GDM1 (cell line): ENCODE measurements at regions not wholly inside any gene's neighbourhood (a gene's known extent, or its start where the extent isn't known, plus 50 kb on each side); places are given as distances from the start of the nearest gene placed in this dataset.

Experiments used
- DNase-seq: peaks from one replicate; lab custom pipeline; 2025; lab: John Stamatoyannopoulos, UW

GRCh38 chr2:59985923-59986322 is 567.5 kb downstream of the BCL11A start:
- DNase-seq: no peak

GRCh38 chr2:59974051-59974766 is 579.2 kb downstream of the BCL11A start:
- no peak for DNase-seq

DNA sequence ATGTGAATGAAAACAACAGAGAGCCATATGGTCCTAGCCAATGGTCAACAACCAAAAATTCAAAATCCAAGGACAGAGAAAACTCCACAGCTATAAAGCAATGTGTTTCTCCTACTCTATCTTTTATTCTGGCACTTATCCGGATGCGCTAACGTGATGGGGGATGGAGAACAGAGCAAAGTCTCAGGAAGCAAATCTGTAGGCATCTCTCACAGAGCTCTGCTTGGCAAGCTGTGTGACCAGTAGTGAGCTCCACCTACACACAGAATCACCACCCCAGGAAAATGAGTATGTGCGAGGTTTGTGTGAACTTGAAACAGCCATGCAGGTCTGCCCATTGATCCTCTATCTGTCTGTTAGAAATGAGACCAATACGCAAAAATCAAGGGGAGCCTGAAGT is 584.3 kb downstream of the BCL11A start:
- DNase-seq: no peak

- DNase-seq: no peak
Observed at GRCh38 chr2:59968441-59968840, 585.0 kb downstream of the BCL11A start.

GRCh38 chr2:59967691-59968090 is 585.8 kb downstream of the BCL11A start:
- DNase-seq: no peak

- no peak for DNase-seq
Observed at GRCh38 chr2:59963157-59963556, 590.3 kb downstream of the BCL11A start.

GRCh38 chr2:59961746-59962145 is 591.7 kb downstream of the BCL11A start:
- DNase-seq: no peak

DNA sequence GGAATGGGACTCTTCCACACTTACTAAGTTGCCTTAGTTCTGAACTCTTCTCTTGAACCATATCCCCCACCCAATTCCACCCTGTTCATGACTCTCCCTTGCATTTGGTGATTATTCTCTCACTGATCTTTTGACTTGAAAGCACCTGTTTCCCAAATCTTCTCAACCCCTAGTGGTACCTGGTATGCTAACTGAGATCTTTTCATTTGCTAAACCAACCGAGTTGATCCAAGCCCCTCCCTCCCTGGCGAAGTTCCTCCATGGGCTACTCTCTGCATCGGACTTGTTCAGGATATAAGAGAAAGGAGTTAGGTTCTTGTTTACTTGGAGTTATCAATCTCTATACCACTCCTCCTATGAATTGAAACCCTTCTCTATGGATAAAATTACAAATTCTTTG is 593.5 kb downstream of the BCL11A start:
- DNase-seq: no peak

DNA sequence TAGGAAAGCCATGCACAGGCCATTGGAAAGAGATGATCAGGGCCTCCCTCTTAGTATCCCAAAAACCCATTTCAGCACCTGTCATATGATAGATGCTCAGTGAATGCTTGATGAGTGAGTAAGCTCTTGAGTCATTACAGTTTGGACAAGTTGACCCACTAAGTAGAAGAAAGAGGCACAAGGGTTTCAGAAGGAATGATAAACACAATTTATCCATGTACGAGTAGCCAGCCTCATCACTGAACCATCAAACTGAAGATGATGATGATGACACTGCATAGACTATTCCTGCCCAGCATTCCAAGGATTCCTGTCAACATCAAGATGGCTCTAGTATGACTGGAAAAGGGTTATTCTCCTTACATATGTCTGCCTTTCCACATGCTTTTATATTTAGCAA is 596.0 kb downstream of the BCL11A start:
- no peak for DNase-seq

DNA sequence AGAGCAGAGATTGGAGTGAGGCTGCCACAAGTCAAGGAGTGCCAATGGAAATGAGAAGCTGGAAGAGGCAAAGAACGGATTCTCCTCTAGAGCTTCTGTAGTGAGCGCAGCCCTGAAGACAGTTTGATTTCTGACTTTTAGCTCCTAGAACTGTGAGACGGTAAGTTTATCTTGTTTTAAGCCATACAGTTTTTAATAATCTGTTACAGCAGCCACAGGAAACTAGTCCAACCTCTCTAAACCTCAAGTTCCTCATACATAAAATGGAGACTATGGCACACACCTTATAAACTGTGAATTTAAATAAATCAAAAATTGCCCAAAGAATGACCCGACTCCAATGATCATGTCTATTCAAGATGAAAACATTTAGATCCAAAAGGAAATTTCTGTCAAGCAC is 596.5 kb downstream of the BCL11A start:
- no peak for DNase-seq

DNA sequence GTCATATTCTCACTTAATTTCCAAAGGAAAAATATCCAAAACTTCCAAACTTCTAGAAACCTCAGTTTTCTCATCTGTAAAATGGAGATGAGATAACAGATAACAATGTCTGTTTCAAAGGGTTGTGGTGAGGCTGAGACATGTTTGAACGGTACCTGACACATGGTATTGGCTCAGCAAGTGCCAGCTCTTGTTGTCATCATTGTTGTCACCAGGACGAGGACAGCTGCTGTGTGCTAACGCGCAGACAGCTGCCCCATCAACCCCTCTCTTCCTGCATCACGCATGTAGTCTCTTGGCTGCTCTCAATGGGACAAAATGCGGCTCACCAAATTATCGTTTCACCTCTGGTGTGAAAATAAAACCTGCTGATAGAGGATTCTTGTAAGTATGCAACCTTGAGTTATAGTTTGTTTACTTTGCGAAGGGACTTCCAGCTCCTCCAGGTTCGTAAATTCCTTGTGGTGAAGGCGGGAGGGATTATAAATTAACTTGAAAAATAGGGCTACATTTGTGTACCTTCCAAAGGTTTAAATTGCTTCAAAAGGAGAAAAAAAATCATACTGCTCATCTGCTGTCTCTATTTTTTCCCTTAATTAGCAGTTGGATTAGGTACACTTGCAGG is 605.4 kb downstream of the BCL11A start:
- no peak for DNase-seq

DNA sequence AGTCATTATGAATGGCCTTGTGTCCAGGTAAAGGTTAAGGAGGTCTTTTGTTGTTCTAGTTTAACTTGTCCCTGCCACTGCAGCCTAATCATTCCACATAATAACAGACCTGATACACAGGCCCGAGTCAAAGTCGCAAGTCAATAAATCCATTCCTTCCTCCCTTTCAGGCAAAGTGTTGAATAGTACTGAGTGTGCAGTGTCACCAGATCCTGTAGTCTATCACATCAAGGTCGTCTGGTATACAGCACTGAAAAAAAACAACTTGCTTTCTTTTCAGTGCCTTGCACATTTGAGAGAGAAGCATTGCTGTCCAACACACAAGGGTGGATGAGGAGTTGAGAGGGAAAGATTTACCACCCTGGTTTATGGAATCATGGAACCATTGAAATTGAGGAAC is 606.2 kb downstream of the BCL11A start:
- DNase-seq: no peak

GRCh38 chr2:59939236-59939635 is 614.2 kb downstream of the BCL11A start:
- no peak for DNase-seq

DNA sequence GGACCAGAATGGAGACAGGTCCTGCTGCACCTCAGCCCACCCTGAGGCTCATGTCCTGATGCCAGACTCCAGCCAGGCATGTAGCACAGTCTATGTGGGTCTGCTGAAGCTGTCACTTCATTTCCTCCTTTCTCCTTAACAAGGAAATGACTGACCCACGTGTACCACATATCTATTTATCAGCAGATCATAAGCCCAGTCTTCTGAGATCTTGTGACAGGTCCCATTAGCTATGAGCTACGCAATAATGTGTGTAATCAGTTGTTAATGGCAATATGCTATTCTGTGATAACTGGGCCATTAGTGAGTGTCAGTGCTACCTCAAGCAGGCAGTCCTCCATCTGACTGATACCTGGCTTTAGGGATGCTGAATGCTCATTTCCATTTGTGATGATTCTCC is 615.3 kb downstream of the BCL11A start:
- no peak for DNase-seq

DNA sequence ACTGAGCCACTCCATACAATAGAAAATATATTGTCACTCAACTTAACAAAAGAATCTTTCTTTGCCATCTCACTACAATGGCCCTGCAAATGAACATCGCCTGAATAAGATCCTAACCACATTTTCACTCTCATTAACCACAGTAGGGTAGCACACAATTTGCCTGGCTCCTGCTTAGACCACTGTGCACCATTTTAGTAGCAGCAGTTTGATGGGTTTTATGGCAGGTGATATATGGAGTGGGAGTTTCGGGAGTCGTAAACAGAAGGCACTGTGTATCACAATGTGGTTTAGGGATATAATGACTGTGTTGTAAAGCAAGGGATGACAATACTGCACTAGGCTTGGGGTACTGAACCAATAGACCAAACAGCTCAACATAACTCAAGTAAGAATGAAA is 617.4 kb downstream of the BCL11A start:
- DNase-seq: no peak

DNA sequence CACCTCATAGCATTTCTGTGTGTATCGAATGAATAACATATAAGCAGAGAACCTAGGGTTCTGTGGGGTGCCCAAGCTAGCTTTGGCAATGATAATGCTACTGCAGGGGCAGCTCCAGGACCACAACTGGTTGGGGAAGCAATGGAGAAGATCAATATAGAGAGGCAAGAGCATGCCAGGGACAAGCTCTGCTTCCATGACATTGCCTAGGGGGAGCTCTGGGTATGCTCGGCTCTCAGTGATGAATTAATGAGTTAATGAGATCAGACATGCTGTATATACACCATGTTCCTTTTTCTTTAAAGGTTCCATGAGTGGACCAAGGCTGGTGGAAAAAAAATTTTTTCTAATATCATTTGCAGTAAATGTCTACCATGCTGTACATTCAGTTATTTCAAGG is 618.4 kb downstream of the BCL11A start:
- DNase-seq: no peak

DNA sequence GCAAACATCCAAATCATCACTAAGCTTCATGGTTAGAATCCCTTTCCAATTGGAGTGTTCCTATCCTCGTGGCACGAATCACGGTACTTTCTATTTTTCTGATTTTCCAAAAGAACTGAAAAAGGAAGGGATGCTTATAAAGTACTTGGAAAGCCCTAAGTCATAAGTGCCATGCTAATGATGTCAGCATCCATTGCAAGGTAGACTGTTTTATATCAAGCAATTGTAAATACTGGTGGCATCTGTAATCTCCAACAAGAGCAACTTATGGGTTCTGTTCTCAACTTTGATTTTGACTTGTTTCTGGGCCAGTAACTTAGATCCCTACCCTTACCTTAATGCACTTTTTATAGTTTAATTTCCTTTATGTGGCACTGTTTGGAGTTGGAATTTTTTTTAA is 619.5 kb downstream of the BCL11A start:
- DNase-seq: no peak

DNA sequence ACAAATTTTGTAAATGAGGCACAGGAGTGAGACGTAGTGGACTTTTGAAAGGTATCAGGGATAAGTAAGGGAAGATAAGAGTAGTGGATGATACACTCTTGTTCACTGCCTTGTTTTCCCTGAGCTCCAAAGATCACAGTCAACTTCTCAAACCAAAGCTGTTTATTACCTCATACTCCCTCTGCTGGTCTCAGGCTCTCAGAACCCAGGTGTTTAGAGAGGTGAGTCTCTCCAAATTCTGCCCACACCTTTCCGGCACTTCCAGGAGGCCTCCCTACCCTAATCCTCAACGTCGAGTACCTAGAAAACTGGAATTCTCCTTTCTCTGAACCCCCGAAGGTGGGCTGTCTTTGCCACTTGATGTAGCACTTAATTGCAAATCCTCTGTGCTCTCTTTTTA is 621.1 kb downstream of the BCL11A start:
- no peak for DNase-seq

- DNase-seq: no peak
Observed at GRCh38 chr2:59930430-59930829, 623.0 kb downstream of the BCL11A start.

GRCh38 chr2:59926731-59927130 is 626.7 kb downstream of the BCL11A start:
- no peak for DNase-seq

- no peak for DNase-seq
Observed at GRCh38 chr2:59925321-59925720, 628.1 kb downstream of the BCL11A start.

DNA sequence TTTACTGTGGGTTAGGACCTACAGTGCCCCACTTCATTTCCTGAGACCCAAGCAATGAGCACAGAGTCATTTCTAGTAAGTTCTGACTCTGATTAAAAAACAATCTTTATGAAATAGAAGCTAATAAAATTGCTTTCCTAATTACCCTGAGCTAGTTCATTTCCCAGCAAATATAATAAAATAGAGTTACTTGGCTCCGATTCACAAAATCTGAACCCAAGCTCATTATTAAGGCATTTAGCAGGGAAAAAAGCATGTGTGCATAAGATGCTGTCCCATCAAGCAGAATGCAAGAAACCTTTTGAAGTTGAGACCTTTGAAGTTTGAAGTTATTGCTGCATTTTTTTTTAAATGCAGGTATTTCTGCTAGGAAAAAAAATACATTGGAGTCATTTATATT is 629.1 kb downstream of the BCL11A start:
- DNase-seq: no peak

- no peak for DNase-seq
Observed at GRCh38 chr2:59922450-59922849, 631.0 kb downstream of the BCL11A start.

DNA sequence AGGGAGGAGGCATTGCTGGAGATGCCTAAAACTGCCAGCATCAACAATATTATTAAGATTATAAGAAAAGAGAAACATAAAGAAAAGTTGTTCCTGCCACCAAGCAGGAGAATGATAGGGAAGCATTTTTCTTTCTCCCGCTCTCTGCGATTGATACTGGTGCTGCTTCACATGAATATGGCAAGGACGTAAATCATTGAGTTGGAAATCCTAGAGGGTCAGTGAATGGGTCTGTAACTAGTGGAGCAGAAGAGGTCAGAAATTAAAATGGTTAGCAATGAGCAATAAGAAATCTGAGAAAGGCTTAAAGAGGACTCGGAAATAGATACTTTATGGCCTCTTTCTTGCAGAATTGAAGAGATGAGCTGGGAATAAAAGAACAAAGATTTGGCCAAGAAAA is 631.7 kb downstream of the BCL11A start:
- no peak for DNase-seq
